H9 (cell line): ENCODE measurements at regions not wholly inside any gene's neighbourhood (a gene's known extent, or its start where the extent isn't known, plus 50 kb on each side); places are given as distances from the start of the nearest gene placed in this dataset.

Experiments
- DNase-seq: peaks from one replicate; pipeline ENCODE4 v3.0.0-alpha.2; 2017
- H2AFZ ChIP-seq: one replicate; pipeline ENCODE4 v1.6.1; 2013; ENCODE audit warnings: mild to moderate bottlenecking, low read length, control low read depth, moderate library complexity
- H2AK5ac ChIP-seq: 2 replicates; pipeline ENCODE4 v1.6.1; 2013; ENCODE audit warnings: low read length, control low read depth, mixed read lengths; ENCODE audit not compliant: insufficient read length
- H2BK120ac ChIP-seq: one replicate; pipeline ENCODE4 v1.6.1; 2013; ENCODE audit warnings: low read depth, mild to moderate bottlenecking, low read length, control low read depth, inconsistent platforms; ENCODE audit not compliant: poor library complexity, severe bottlenecking
- H2BK12ac ChIP-seq: 2 replicates; pipeline ENCODE4 v1.6.1; 2013; ENCODE audit warnings: low read length, control low read depth, mixed read lengths, low read depth; ENCODE audit not compliant: insufficient read length
- H2BK15ac ChIP-seq: 2 replicates; pipeline ENCODE4 v1.6.1; 2013; ENCODE audit warnings: low read depth, low read length, control low read depth
- H2BK20ac ChIP-seq: one replicate; pipeline ENCODE4 v1.6.1; 2013; ENCODE audit warnings: low read depth, mild to moderate bottlenecking, low read length, control low read depth, inconsistent platforms; ENCODE audit not compliant: poor library complexity, severe bottlenecking
- H2BK5ac ChIP-seq: 2 replicates; pipeline ENCODE4 v1.6.1; 2013; ENCODE audit warnings: low read length, control low read depth, mixed read lengths; ENCODE audit not compliant: insufficient read length
- H3K14ac ChIP-seq: 2 replicates; pipeline ENCODE4 v1.6.1; 2013; ENCODE audit warnings: low read length, control low read depth; ENCODE audit not compliant: insufficient read depth
- H3K18ac ChIP-seq: 2 replicates; pipeline ENCODE4 v1.6.1; 2013; ENCODE audit warnings: low read depth, mild to moderate bottlenecking, mixed read lengths, low read length, control low read depth; ENCODE audit not compliant: insufficient read length
- H3K23ac ChIP-seq: 2 replicates; pipeline ENCODE4 v1.6.1; 2013; ENCODE audit warnings: low read length, control low read depth, mixed read lengths, low read depth; ENCODE audit not compliant: insufficient read length
- H3K23me2 ChIP-seq: 2 replicates; pipeline ENCODE4 v1.6.1; 2013; ENCODE audit warnings: low read depth, mild to moderate bottlenecking, mixed read lengths, low read length, control low read depth; ENCODE audit not compliant: insufficient read length, poor library complexity, severe bottlenecking
- H3K27ac ChIP-seq: 2 replicates; pipeline ENCODE4 v1.5.1; 2013; ENCODE audit warnings: low read length, control low read depth, mixed read lengths, low read depth; ENCODE audit not compliant: insufficient read length
- H3K27me3 ChIP-seq: 2 replicates; pipeline ENCODE4 v1.6.1; 2013; ENCODE audit warnings: low read length, control low read depth, inconsistent platforms; ENCODE audit not compliant: insufficient read depth
- H3K4ac ChIP-seq: 2 replicates; pipeline ENCODE4 v1.6.1; 2013; ENCODE audit warnings: low read depth, mild to moderate bottlenecking, control low read depth, inconsistent platforms, low read length, moderate library complexity
- H3K4me1 ChIP-seq: 2 replicates; pipeline ENCODE4 v1.6.1; 2013; ENCODE audit warnings: low read length, control low read depth, inconsistent platforms; ENCODE audit not compliant: insufficient read depth
- H3K4me2 ChIP-seq: 2 replicates; pipeline ENCODE4 v1.6.1; 2013; ENCODE audit warnings: low read length, control low read depth, mixed read lengths; ENCODE audit not compliant: insufficient read length, insufficient read depth
- H3K56ac ChIP-seq: 2 replicates; pipeline ENCODE4 v1.6.1; 2013; ENCODE audit warnings: low read depth, mild to moderate bottlenecking, mixed read lengths, low read length, control low read depth; ENCODE audit not compliant: insufficient read length
- H3K79me1 ChIP-seq: 2 replicates; pipeline ENCODE4 v1.6.1; 2013; ENCODE audit warnings: low read depth, mild to moderate bottlenecking, moderate library complexity, low read length, control low read depth, inconsistent platforms; ENCODE audit not compliant: insufficient read depth, poor library complexity, severe bottlenecking
- H3K79me2 ChIP-seq: 2 replicates; pipeline ENCODE4 v1.6.1; 2013; ENCODE audit warnings: low read length, control low read depth, inconsistent platforms; ENCODE audit not compliant: insufficient read depth
- H3K9ac ChIP-seq: 2 replicates; pipeline ENCODE4 v1.6.1; 2013; ENCODE audit warnings: low read length, control low read depth, mixed read lengths; ENCODE audit not compliant: insufficient read length; ENCODE audit errors: extremely low read depth
- H3K9me3 ChIP-seq: one replicate; pipeline ENCODE4 v1.6.1; 2013; ENCODE audit warnings: low read depth, low read length, inconsistent platforms; ENCODE audit not compliant: control insufficient read depth
- H3T11ph ChIP-seq: one replicate; pipeline ENCODE4 v1.6.1; 2013; ENCODE audit warnings: mild to moderate bottlenecking, low read length, control low read depth, inconsistent platforms
- H4K20me1 ChIP-seq: one replicate; pipeline ENCODE4 v1.6.1; 2013; ENCODE audit not compliant: control insufficient read depth, insufficient read length, insufficient read depth
- H4K5ac ChIP-seq: 2 replicates; pipeline ENCODE4 v1.6.1; 2013; ENCODE audit warnings: low read depth, mild to moderate bottlenecking, mixed read lengths, low read length, control low read depth; ENCODE audit not compliant: insufficient read length
- H4K8ac ChIP-seq: replicated peaks from 2 replicates; pipeline ENCODE4 v1.6.1; 2013; ENCODE audit warnings: low read length, control low read depth, mixed read lengths, low read depth; ENCODE audit not compliant: insufficient read length
- H4K91ac ChIP-seq: 2 replicates; pipeline ENCODE4 v1.6.1; 2013; ENCODE audit warnings: low read depth, mild to moderate bottlenecking, moderate library complexity, mixed read lengths, low read length, control low read depth; ENCODE audit not compliant: insufficient read length
- H3K27ac Mint-ChIP-seq, 3 experiments: 2 replicates in 2 of 3; 3 replicates in 1 of 3; pipeline ENCODE4 v1.8.0; 2020 to 2021; ENCODE audit warnings: mixed read lengths in 3 of 3, mild to moderate bottlenecking in 1 of 3, moderate library complexity in 1 of 3
- H3K27me3 Mint-ChIP-seq: 2 replicates; pipeline ENCODE4 v1.8.0; 2021; ENCODE audit warnings: low read depth, mild to moderate bottlenecking, moderate library complexity, mixed read lengths
- H3K36me3 Mint-ChIP-seq, 3 experiments: 2 replicates in 2 of 3; 3 replicates in 1 of 3; pipeline ENCODE4 v1.8.0; 2020 to 2021; ENCODE audit warnings: low read depth in 3 of 3, mixed read lengths in 3 of 3; ENCODE audit not compliant: insufficient read depth in 1 of 3
- H3K4me1 Mint-ChIP-seq, 2 experiments: 2 replicates each; pipeline ENCODE4 v1.8.0; 2020; ENCODE audit warnings: mixed read lengths in 2 of 2
- H3K4me3 Mint-ChIP-seq, 2 experiments: 2 replicates in 1 of 2; 3 replicates in 1 of 2; pipeline ENCODE4 v1.8.0; 2020 to 2021; ENCODE audit warnings: mild to moderate bottlenecking in 2 of 2, mixed read lengths in 2 of 2, moderate library complexity in 1 of 2
- H3K9me3 Mint-ChIP-seq, 2 experiments: 2 replicates in 1 of 2; 3 replicates in 1 of 2; pipeline ENCODE4 v1.8.0; 2020; ENCODE audit warnings: mild to moderate bottlenecking in 2 of 2, mixed read lengths in 2 of 2, moderate library complexity in 1 of 2
- WGBS: extraction: QIAGEN DNeasy Blood & Tissue Kit; methylation state at CpG from one replicate; pipeline ENCODE4 v1.1.7; 2013; ENCODE audit warnings: missing lambda C conversion rate, low lambda C conversion rate, mixed read lengths; ENCODE audit not compliant: insufficient read length; ENCODE audit errors: extremely low coverage; 5-methylcytosine and 5-hydroxymethylcytosine counted together
- TF ChIP-seq, protein P1 (sequence below): fragments of 200-600 bp; sonication (generic); conservative IDR thresholded peaks from 3 replicates; pipeline ENCODE4 v1.8.0; 2021; ENCODE audit warnings: antibody characterized with exemption, mild to moderate bottlenecking

DNA sequence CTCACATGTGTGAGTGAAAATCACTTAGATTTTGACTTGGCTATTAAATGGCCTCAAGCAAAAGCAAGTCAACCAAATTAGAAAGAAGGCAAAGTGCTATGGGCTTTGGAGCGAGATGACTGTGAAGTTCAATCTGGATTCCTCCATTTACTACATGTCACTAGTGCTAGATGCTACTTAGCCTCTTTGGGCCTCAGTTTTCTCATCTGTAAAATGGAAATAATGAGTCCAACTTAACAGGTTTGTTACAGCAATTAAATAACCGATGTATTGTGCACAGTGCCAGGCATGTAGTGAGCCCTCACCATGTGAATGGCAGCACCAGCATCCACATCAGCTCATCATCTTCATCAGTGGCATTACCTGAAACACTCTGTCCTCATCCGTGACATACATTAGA is 376.3 kb downstream of the MTX2 start:
- Histone ChIP-seq H3K23ac (no peak overlapping the region), H3K4me2 (no peak overlapping the region), H2AK5ac (no peak overlapping the region), H2BK120ac (no peak overlapping the region), H3K79me2 (no peaks in the 10 kb centered on the region), H3K9ac (no peak overlapping the region), H3K27ac (no peak overlapping the region), H2BK12ac (no peak overlapping the region), H3K4me1 (peaks cover 12% of the 10 kb centered on the region; the same call in 1 of the 2 replicates), H2BK20ac (no peak overlapping the region), H3K79me1 (no peaks in the 10 kb centered on the region), H3K18ac (no peak overlapping the region), H2AFZ (no peak overlapping the region), H4K91ac (no peak overlapping the region), H3K9me3 (no peaks in the 10 kb centered on the region), H2BK15ac (no peak overlapping the region), H4K20me1 (no peaks in the 10 kb centered on the region), H2BK5ac (no peak overlapping the region), H4K5ac (no peak overlapping the region), H3K27me3 (peaks cover 5% of the 10 kb centered on the region; the same call in 1 of the 2 replicates), H3T11ph (no peak overlapping the region), H3K4ac (no peak overlapping the region), H3K14ac (no peak overlapping the region), H3K56ac (no peak overlapping the region), H4K8ac (no peak overlapping the region), H3K23me2 (no peaks in the 10 kb centered on the region)
- TF ChIP-seq, protein P1, sequence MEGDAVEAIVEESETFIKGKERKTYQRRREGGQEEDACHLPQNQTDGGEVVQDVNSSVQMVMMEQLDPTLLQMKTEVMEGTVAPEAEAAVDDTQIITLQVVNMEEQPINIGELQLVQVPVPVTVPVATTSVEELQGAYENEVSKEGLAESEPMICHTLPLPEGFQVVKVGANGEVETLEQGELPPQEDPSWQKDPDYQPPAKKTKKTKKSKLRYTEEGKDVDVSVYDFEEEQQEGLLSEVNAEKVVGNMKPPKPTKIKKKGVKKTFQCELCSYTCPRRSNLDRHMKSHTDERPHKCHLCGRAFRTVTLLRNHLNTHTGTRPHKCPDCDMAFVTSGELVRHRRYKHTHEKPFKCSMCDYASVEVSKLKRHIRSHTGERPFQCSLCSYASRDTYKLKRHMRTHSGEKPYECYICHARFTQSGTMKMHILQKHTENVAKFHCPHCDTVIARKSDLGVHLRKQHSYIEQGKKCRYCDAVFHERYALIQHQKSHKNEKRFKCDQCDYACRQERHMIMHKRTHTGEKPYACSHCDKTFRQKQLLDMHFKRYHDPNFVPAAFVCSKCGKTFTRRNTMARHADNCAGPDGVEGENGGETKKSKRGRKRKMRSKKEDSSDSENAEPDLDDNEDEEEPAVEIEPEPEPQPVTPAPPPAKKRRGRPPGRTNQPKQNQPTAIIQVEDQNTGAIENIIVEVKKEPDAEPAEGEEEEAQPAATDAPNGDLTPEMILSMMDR = no peak
- no peak for DNase-seq
- no peaks in the 10 kb centered on the region for H3K9me3 Mint-ChIP-seq
- H3K4me1 Mint-ChIP-seq = peaks cover 30 to 37% of the 10 kb centered on the region in 2 experiments
- H3K36me3 Mint-ChIP-seq = no peaks in the 10 kb centered on the region
- H3K27ac Mint-ChIP-seq = no peak overlapping the region
- no peak overlapping the region for H3K4me3 Mint-ChIP-seq
- peaks cover 43% of the 10 kb centered on the region for H3K27me3 Mint-ChIP-seq
- WGBS = no CpG with 5 or more reads among the region's 3 CpGs
